HepG2 (cell line): ENCODE measurements at regions not wholly inside any gene's neighbourhood (a gene's known extent, or its start where the extent isn't known, plus 50 kb on each side); places are given as distances from the start of the nearest gene placed in this dataset.

Experiments used
- ATAC-seq: fragments of 200-7000 bp; cut with Tn5 transposase; 3 replicates; pipeline ENCODE4 v1.9.1; 2020; ENCODE audit warnings: mild to moderate bottlenecking, moderate library complexity
- BruUV-seq: library from RNA; stranded (reverse); fragments of 400-500 nt; replicated peaks from 2 replicates; lab custom pipeline; 2021; lab: Mats Ljungman, UMichigan
- CTCF ChIA-PET: fragments of 300-600 bp; formaldehyde crosslinking; extraction: SDS; loops from one replicate; lab custom pipeline; 2021; ENCODE audit warnings: low total read pairs, inconsistent platforms, low intra/inter-chr PET ratio; lab: Yijun Ruan, JAX
- POLR2A ChIA-PET: fragments of 350-600 bp; sonication (Branson Sonifier 250); formaldehyde crosslinking; loops from one replicate; lab custom pipeline; 2020; ENCODE audit warnings: antibody characterized with exemption, inconsistent platforms; lab: Yijun Ruan, JAX
- DNase-seq: peaks from one replicate; pipeline ENCODE4 v3.0.0-alpha.2; 2015; ENCODE audit warnings: low spot score
- FAIRE-seq: peaks from 3 replicates; lab custom pipeline; 2011; peaks lifted over from hg19 to GRCh38; lab: Jason Lieb, UNC
- H2AFZ ChIP-seq: one replicate; pipeline ENCODE4 v1.6.1; 2011; ENCODE audit warnings: low read length, inconsistent platforms
- H3K27ac ChIP-seq: fragments of 300-600 bp; 3 replicates; pipeline ENCODE4 v1.8.0; 2011; ENCODE audit warnings: mixed run types, mild to moderate bottlenecking, mixed read lengths, low read length, inconsistent platforms; ENCODE audit not compliant: insufficient read depth; ENCODE audit errors: extremely low read length
- H3K27me3 ChIP-seq, 2 experiments: fragments of 200-600 bp in 1 of 2; 2 replicates in 1 of 2; 3 replicates in 1 of 2; pipeline versions ENCODE4 v1.6.0 to v1.8.0; 2011; ENCODE audit warnings: low read length in 2 of 2, mild to moderate bottlenecking in 2 of 2, moderate library complexity in 2 of 2, inconsistent platforms in 1 of 2; ENCODE audit not compliant: insufficient read depth in 2 of 2, control insufficient read depth in 1 of 2
- H3K36me3 ChIP-seq, 2 experiments: fragments of 200-600 bp in 1 of 2; replicated peaks in 1 of 2; 2 replicates in 1 of 2; 3 replicates in 1 of 2; pipeline versions ENCODE4 v1.5.1 to v1.8.0; 2011; ENCODE audit warnings: low read length in 2 of 2, inconsistent platforms in 1 of 2; ENCODE audit not compliant: insufficient read depth in 2 of 2, control insufficient read depth in 1 of 2
- H3K4me1 ChIP-seq: 2 replicates; pipeline ENCODE4 v1.5.1; 2012; ENCODE audit warnings: low read length, inconsistent platforms; ENCODE audit not compliant: insufficient read depth
- H3K4me2 ChIP-seq: 2 replicates; pipeline ENCODE4 v1.6.0; 2011; ENCODE audit warnings: low read depth, low read length, inconsistent platforms
- H3K4me3 ChIP-seq, 3 experiments: fragments of 200-600 bp in 1 of 3; sonication (generic), shearing (Covaris generic) in 1 of 3; replicated peaks in 1 of 3; 2 replicates each; pipeline ENCODE4 v1.5.1; 2011 to 2016; ENCODE audit warnings: low read length in 3 of 3, inconsistent platforms in 2 of 3, low read depth in 2 of 3, mild to moderate bottlenecking in 2 of 3, control low read depth in 1 of 3, mixed read lengths in 1 of 3; ENCODE audit not compliant: insufficient read depth in 1 of 3
- H3K79me2 ChIP-seq: one replicate; pipeline ENCODE4 v1.6.1; 2011; ENCODE audit warnings: low read length, inconsistent platforms; ENCODE audit not compliant: insufficient read depth
- H3K9ac ChIP-seq: 2 replicates; pipeline ENCODE4 v1.6.0; 2011; ENCODE audit warnings: mild to moderate bottlenecking, low read depth, low read length, inconsistent platforms; ENCODE audit not compliant: insufficient read depth
- H3K9me3 ChIP-seq: 2 replicates; pipeline ENCODE4 v1.5.1; 2012; ENCODE audit warnings: mild to moderate bottlenecking, low read length
- H4K20me1 ChIP-seq: 2 replicates; pipeline ENCODE4 v1.6.0; 2011; ENCODE audit warnings: inconsistent platforms, mild to moderate bottlenecking, low read length, moderate library complexity; ENCODE audit not compliant: insufficient read depth
- ATF5 ChIP-seq: sonication (generic); formaldehyde crosslinking; IDR thresholded peaks from 2 replicates; pipeline ENCODE4 v1.4.0; 2020; ENCODE audit warnings: mild to moderate bottlenecking, low read depth, missing genetic modification reagents
- CTCF ChIP-seq: sonication (generic); formaldehyde crosslinking; IDR thresholded peaks from 2 replicates; pipeline ENCODE4 v1.5.0; 2020; ENCODE audit warnings: mild to moderate bottlenecking, missing genetic modification reagents, moderate library complexity
- HHEX ChIP-seq: IDR thresholded peaks from 2 replicates; pipeline ENCODE4 v1.6.1; 2016; ENCODE audit warnings: control low read depth
- JUNB ChIP-seq: sonication (generic); formaldehyde crosslinking; IDR thresholded peaks from 2 replicates; pipeline ENCODE4 v1.8.0; 2022; ENCODE audit warnings: missing genetic modification reagents, mild to moderate bottlenecking, borderline replicate concordance
- SMARCE1 ChIP-seq: fragments of 450-650 bp; IDR thresholded peaks from 2 replicates; pipeline ENCODE4 v1.6.1; 2017; ENCODE audit warnings: borderline replicate concordance
- ZFP62 ChIP-seq: sonication (generic); formaldehyde crosslinking; IDR thresholded peaks from 2 replicates; pipeline ENCODE4 v1.4.0; 2020; ENCODE audit warnings: missing genetic modification reagents
- ZNF577 ChIP-seq: sonication (generic); formaldehyde crosslinking; IDR thresholded peaks from 2 replicates; pipeline ENCODE4 v1.4.0; 2020; ENCODE audit warnings: mild to moderate bottlenecking, low read depth, missing genetic modification reagents, borderline replicate concordance
- WGBS: methylation state at CpG from one replicate; pipeline ENCODE4 v1.1.6; 2017; ENCODE audit warnings: low lambda C conversion rate; 5-methylcytosine and 5-hydroxymethylcytosine counted together
- in situ Hi-C: cut with HindIII; loops from 2 replicates; pipeline ENCODE4 v1.10.0; 2017; ENCODE audit warnings: low pct_unique_long_range_greater_than_20kb; ENCODE audit not compliant: extremely low pct_ligation_motif_present
- intact Hi-C: fragments of 100-400 bp; cut with micrococcal nuclease; formaldehyde crosslinking; loops from one replicate; pipeline ENCODE4 v1.10.0; 2022; ENCODE audit not compliant: unreplicated experiment

DNA sequence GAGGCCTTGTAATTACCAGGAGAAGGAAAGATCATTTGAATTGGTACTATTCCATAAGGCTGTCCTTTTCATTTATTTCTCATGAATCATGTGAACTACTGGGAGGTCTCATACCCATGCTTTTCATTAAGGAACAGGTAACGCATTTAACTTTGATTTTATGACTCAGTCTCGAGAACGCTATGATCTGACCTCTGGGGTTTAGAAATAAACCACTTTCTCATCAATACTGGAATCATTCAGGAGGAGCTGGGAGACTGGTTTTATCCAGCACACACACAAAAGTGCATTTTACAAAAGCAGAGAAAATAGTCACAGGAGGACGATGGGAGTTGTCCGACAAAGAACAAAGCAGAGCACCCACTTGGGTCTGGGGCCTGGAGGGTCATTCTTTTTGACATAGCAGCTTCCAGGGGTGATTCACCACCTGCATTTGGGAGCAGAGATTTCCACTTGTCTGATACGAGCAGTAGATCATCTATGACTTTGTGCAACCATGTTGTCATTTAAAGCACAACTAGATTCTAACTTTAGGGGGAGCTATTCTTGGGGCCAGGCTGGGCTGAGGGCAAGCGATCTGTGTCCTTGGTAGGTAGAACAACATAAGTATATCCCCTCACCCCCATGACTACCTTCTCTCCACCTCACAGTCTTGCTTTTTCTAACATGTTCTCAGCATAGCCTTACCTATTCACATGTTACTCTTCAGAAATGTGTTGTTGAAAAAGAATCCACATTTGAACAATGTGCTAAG is 95.9 kb upstream of the SCG2 start:
- ChIA-PET POLR2A (interaction anchor here (0.6 kb wide), 1 partner anchor 155 kb away, joined by 3 read pairs; no protein-coding TSS in a partner anchor), CTCF (no interaction called here)
- in situ Hi-C loops = loop anchor here (10.0 kb wide), 1 partner anchor 97 kb away; no protein-coding TSS in a partner anchor

More for the DNA sequence above, 95.9 kb upstream of the SCG2 start:
- H3K4me2 ChIP-seq = no peak overlapping the region
- H2AFZ ChIP-seq = no peak overlapping the region
- no peaks in the 10 kb centered on the region for H4K20me1 ChIP-seq
- H3K4me3 ChIP-seq = no peak overlapping the region
- no peak for DNase-seq
- intact Hi-C loops = no loop called here
- no peak overlapping the region for H3K27ac ChIP-seq
- BruUV-seq = no TSS peak
- no peaks in the 10 kb centered on the region for H3K27me3 ChIP-seq
- no peaks in the 10 kb centered on the region for H3K79me2 ChIP-seq
- TF ChIP-seq CTCF (CRISPR knock-in tag) (0 out of 2 replicates have a peak, but pooled peaks have one; percentile 4), HHEX (CRISPR knock-in tag) (no peak), SMARCE1 (no peak), ZNF577 (CRISPR knock-in tag) (no peak), JUNB (CRISPR knock-in tag) (no peak), ATF5 (CRISPR knock-in tag) (no peak), ZFP62 (CRISPR knock-in tag) (no peak)
- TF ChIP-seq, all 625 proteins: peak for 1
- H3K4me1 ChIP-seq = 0 out of 2 replicates have a peak, but pooled peaks cover 8% of the 10 kb centered on the region
- 51% methylated on average over 7 of the region's 7 CpGs for WGBS
- no peaks in the 10 kb centered on the region for H3K9me3 ChIP-seq
- H3K9ac ChIP-seq = no peak overlapping the region
- no peak for FAIRE-seq
- no peak for ATAC-seq
- H3K36me3 ChIP-seq = no peaks in the 10 kb centered on the region
